HL-60 (cell line): ENCODE measurements at regions not wholly inside any gene's neighbourhood (a gene's known extent, or its start where the extent isn't known, plus 50 kb on each side); places are given as distances from the start of the nearest gene placed in this dataset.

Experiments
- POLR2AphosphoS5 ChIP-seq: IDR thresholded peaks from 2 replicates; pipeline ENCODE4 v1.6.1; 2012; ENCODE audit warnings: low read depth
- SPI1 ChIP-seq: IDR thresholded peaks from 2 replicates; pipeline ENCODE4 v1.6.1; 2012; ENCODE audit warnings: low read depth, mild to moderate bottlenecking, borderline replicate concordance
- TF ChIP-seq, protein P1 (sequence below): IDR thresholded peaks from one replicate; pipeline ENCODE4 v1.5.1; 2011; ENCODE audit warnings: low read length, control low read depth, inconsistent platforms; ENCODE audit not compliant: insufficient read depth

DNA sequence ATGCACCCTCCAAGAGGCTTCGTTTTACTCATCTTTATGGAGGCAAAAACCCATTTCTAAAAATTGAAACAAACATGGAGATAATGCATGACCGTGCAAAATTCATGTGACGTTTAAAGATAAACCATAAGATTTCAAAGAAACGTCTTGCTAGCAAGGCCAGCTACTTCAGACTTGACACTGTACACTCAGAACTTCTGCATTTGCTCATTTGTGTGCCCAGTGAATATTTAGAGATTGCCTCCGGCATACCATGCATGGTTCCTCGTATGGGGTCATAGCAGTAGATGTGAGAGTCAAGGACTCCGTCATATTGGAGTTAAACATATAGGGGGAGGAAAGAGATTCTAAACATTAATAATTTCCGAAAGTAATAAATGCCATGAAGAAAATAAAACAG, 78.6 kb upstream of the NEURL1B start:
- TF ChIP-seq, protein P1, sequence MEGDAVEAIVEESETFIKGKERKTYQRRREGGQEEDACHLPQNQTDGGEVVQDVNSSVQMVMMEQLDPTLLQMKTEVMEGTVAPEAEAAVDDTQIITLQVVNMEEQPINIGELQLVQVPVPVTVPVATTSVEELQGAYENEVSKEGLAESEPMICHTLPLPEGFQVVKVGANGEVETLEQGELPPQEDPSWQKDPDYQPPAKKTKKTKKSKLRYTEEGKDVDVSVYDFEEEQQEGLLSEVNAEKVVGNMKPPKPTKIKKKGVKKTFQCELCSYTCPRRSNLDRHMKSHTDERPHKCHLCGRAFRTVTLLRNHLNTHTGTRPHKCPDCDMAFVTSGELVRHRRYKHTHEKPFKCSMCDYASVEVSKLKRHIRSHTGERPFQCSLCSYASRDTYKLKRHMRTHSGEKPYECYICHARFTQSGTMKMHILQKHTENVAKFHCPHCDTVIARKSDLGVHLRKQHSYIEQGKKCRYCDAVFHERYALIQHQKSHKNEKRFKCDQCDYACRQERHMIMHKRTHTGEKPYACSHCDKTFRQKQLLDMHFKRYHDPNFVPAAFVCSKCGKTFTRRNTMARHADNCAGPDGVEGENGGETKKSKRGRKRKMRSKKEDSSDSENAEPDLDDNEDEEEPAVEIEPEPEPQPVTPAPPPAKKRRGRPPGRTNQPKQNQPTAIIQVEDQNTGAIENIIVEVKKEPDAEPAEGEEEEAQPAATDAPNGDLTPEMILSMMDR, result no peak
- TF ChIP-seq POLR2AphosphoS5 (no peak), SPI1 (no peak)
